Fibroblast of skin of left quadriceps (primary cell): ENCODE measurements at regions not wholly inside any gene's neighbourhood (a gene's known extent, or its start where the extent isn't known, plus 50 kb on each side); places are given as distances from the start of the nearest gene placed in this dataset.
"Not testable (repeated sequence)": the region's sequence is repeated elsewhere in the genome, so short reads cannot be mapped to it uniquely, and the experiment has no call there.

Experiments used
- DNase-seq, 2 experiments: peaks; one replicate each; pipeline ENCODE4 v3.0.0-alpha.2; 2013; ENCODE audit warnings: low read depth in 2 of 2

DNA sequence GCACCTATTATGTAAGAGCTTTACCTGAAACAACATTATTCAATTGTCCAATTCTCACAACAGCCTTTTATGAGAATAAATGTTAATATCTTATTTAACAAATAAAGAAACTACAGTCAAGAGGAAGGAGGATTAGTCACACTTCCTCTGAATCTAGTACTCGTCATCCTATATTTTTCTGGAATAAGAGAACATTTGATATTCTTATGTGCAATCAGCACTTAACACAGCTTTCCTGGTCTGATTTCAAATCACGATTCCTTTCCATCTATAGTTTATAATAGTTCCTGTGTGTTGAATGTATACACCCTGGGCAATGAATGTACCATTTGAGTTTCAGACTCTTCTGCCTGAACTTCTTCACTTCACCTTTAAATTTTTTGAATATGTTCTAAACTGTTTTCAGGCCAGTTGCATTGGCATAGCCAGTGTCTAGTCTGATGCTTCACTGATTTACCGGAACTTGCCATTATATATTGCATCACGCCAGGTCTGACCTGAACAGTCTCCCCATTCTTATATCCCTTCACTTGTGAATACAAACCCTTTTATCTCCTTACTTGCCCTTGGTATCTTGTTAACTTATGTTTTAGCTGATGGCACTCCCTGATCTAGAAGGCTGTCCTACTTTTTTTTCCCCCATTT is 698.3 kb downstream of the MAT2B start:
- DNase-seq, result no peak

- peak; percentile 62 for DNase-seq
These were observed 699.0 kb downstream of the MAT2B start for GRCh38 chr5:164204338-164204946.

DNA sequence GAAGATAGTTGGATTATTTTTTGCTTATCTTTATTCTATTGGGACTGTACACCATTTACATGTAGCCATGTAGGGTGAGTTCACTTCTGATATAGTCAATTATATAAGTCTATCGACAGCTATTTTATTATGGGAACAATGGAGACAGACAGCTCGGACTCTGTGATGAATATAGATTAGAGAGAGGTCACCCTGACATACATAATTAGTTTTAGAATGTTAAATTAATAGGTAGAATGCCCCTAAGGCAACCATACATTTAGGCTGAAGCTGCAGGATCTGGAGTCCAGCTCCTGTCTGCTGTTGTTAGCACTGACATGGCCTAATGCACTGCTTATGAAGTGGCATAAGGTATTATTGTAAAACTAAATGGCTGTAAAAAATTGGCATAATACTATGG is 700.8 kb downstream of the MAT2B start:
- no peak for DNase-seq

DNA sequence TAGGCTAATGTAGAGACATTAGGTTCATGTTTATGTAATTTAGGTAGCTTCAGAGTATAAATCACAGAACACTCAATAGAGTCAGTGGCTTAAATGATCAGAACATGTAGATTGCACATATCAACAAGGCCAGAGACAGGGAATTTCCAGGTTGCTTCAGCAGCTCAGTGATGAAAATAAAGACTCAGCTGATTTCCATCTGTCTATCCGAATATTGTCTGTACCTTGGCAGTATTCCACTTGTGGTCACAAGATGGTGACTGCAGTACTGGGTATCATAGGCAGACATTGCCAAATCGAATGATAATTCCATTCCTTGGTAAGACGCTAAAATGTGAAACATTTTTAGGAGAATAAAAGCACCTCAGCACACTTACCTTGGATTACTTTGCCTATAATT is 702.2 kb downstream of the MAT2B start:
- DNase-seq, result no peak

- DNase-seq, result no peak
These were observed 705.1 kb downstream of the MAT2B start for GRCh38 chr5:164210491-164210890.

DNA sequence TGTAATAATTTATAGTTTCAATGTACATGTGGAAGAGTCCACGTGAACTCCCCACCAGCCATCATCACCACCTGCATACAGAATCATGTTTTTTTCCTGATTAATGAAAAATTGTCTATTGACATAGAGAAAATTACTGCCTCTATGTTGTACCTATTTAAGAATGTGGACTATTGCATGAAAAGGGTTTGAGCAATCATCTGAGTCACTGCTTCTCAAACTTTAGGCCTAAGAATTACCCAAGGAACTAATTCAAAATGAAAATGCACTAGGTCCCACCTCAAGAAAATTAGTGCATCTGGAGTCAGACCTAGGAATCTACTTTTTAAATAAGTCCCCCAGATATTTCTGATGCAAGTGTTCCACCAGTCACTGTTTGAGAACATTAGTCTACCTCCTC is 709.3 kb downstream of the MAT2B start:
- DNase-seq, result no peak

DNA sequence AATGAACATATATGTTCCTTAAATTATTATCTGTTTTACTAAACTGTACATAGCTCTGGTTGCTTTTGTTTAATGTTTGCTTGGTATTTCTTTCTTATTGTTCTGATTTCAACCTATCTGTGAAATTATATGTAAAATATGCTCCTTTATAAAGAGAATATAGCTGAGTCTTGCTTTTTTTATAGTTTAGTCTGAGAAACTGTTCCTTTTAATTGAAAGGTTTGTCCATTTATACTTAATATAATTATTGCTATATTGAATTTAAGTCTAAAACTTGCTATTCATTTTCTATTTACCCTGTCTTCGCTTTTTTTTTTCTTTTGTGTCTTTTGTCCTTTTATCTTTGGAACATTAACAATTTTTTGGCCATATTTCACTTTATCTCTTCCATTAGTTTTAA is 712.0 kb downstream of the MAT2B start:
- DNase-seq, result no peak

DNA sequence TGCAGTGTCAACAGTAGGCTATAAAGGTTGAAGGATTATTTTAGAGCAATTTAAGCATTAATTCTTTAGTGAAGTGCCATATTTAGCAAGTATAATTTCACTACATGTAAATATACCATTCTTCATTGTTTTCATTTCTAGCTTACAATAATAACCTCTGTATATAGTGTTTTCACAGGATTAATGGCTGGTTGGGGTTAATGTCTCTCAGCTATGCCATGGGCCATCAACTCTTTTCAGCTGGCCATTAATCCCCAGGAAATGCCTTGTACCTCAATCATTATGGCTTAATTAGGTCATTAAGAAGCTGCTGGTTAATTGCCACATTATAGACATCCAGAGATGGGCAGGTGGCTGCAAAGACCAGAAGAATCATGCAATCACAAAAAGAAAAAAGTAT is 715.1 kb downstream of the MAT2B start:
- no peak for DNase-seq

DNA sequence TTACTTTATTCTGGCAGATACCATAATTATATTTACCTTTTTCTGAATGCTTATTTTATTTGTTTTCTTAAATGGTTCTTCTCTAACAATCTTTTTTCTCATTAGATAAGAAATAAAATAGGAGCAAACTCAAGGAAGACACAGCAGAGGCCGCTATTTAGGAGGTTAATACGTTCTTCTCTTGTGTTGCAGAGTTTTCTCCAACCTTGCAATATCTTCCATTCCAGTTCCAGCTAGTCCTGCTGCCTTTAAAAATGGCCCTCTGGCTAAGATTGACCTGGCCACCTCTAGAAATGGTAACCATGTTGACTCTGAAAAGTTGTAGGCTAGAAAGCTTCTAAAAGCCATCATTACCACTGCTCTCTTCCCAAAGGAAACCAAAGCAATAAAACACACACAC is 718.8 kb downstream of the MAT2B start:
- DNase-seq, result no peak

DNA sequence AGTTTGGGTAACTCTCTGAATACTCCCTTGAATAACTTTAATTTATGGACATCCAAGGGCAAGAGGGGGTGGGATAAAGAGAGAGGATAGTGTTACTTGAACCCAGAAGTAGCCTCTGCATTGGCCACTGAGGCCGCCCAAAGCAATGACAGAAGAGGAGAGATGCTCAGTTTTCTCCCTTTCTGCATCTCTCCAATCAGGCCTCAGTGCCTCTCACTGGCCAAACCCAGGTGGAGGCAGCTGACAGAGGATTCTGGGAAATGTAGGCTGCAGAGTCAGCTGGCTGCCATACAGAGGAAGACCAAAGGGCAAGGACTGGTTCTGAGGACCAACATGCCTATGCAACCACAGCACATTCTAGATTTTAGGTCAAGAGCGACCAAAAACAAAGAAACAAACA is 719.4 kb downstream of the MAT2B start:
- no peak for DNase-seq

GRCh38 chr5:164230341-164230740 is 724.9 kb downstream of the MAT2B start:
- DNase-seq, result no peak

DNA sequence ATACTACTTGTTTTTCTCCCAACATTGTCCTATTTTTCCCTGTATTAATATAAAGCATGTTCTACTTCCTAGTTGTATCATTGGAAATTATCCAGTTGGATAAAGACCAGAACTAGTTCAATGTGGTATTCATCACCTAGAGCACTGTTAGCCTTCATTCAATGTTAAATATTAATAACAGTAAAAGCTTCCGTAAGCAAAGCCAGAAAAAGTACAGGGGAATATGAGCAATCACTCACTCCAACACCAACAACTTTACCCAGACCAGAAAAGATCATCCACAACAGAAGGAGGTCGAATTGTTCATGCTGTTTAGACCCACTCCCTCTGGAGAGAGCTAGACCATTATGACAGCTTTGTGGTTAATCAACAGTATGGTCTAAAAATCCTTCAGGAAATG is 728.4 kb downstream of the MAT2B start:
- DNase-seq, result peak; percentile 24 to 29

GRCh38 chr5:164234321-164234720 is 728.9 kb downstream of the MAT2B start:
- DNase-seq, result no peak

GRCh38 chr5:164235300-164235891 is 730.0 kb downstream of the MAT2B start:
- DNase-seq, result peak; percentile 89 to 90

DNA sequence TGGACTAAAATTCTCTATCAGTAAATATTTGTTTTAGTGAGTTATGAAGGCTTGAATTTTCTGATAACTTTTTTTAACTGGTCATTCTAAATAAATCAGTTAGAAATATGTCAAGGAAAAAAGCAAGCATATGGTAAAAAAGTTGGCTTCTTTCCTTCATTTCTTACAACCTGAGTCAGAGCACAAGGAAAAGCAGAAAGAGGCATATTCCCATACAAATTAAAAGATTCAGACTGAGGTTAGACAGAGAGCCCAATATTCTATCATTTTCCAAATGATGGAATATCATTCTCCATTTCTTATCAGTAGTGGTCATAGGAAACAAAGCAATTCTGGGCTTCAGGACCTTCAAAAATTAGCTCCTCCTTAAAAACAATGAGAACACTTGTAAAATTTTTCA is 732.1 kb downstream of the MAT2B start:
- DNase-seq, result peak in 1 of 2 experiments; percentile 7

GRCh38 chr5:164251781-164252180 is 746.4 kb downstream of the MAT2B start:
- not testable (repeated sequence) for DNase-seq

GRCh38 chr5:164253764-164254163 is 748.3 kb downstream of the MAT2B start:
- DNase-seq, result no peak

- DNase-seq, result no peak
These were observed 750.3 kb downstream of the MAT2B start for GRCh38 chr5:164255598-164256213.

GRCh38 chr5:164256351-164256750 is 750.9 kb downstream of the MAT2B start:
- DNase-seq, result no peak

- DNase-seq, result no peak
These were observed 751.5 kb downstream of the MAT2B start for GRCh38 chr5:164256954-164257353.

GRCh38 chr5:164265566-164265965 is 760.1 kb downstream of the MAT2B start:
- no peak for DNase-seq

GRCh38 chr5:164266571-164266970 is 761.2 kb downstream of the MAT2B start:
- no peak for DNase-seq

DNA sequence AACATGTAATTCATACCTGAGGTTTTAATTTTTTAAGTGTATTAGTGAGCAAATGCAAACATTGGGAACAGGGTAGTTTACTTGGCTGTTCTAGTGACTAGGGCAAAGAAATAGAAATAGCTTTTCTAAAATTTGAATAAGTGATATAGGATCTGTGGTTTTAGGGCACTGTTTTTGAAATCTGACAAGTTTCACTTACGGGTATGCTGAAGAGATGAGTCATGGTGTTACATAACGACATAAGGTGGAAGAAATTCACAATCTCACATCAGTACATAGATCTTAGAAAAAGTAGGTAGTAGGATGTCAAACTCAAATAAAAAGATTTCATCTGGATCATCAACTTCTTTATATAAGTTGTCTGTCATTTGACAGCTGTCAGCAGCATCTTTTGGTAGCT is 772.3 kb downstream of the MAT2B start:
- DNase-seq, result no peak
